EL (cell line): ENCODE measurements at regions not wholly inside any gene's neighbourhood (a gene's known extent, or its start where the extent isn't known, plus 50 kb on each side); places are given as distances from the start of the nearest gene placed in this dataset.
"Not testable (repeated sequence)": the region's sequence is repeated elsewhere in the genome, so short reads cannot be mapped to it uniquely, and the experiment has no call there.

Experiments
- DNase-seq: peaks from one replicate; pipeline ENCODE4 v3.0.0-alpha.2; 2016

DNA sequence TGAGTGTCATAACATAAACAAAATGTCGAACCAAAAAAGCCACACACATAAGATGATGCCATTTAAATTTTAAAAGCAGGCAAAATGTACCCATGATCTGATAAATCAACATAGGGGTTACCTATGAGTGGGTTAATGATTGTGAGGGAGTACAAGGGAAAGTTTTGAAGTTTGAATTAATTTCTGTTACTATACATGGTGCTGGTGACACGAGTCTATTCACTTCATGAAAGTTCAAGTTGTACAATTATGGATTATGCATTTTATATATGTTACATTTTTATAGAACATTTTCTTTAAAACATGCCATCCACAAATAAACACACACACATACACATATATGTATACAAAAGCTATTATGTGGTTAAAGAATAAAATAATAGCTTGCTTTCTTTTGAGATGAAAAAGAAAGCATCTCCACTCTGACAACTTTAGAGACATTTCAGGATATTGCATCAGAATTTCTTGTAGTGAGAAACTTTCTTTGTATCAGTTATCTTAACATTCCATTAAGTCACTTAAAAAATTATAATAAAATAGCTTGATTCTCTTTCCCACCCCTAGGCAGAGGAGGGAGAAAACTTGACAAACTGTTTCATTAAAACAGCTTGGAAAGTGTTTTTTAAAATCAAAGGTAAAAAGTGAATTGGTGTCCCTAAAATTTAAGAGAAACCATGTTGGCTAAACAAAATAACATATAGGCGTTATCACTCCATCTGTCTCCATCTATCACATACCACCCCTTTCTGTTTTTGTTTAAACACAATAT, 891.8 kb upstream of the NDST4 start:
- no peak for DNase-seq

DNA sequence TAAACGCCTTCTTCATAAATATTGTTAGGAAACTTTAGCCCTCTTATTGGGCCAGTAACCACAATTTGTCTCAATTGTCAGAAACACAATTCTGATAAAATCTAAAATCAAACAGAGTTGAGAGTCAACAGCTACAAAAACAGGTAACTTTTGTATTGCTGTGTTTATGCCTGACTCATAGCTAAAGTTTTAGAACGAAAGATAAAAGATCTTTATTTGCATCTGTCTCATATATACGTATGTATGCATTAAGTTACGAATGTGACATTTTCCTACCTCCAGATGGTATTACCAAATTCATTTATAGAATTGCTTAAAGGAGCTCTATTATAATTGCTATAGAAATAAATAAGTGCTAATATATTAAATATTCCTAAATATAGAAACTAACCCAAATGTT, 887.9 kb upstream of the NDST4 start:
- DNase-seq: no peak

DNA sequence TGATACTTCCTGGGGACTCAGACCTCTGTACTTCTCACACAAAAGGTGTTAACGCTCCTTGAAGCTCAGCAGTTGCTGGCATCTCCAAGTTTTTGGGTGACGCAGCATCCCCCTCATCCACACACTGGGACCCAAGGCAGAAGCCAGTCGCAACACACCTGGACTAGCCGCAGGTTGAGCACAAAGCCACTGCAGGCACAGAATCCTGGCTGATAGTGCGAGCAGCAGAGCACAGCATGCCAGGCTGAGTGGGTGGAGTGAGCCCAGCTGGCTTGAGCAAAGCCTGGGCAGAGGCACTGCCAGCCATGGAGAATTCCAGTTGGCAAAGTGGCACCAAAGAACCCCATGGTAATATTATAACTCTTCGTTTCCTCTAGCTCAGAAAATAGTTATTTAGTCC, 873.2 kb upstream of the NDST4 start:
- DNase-seq: no peak

DNA sequence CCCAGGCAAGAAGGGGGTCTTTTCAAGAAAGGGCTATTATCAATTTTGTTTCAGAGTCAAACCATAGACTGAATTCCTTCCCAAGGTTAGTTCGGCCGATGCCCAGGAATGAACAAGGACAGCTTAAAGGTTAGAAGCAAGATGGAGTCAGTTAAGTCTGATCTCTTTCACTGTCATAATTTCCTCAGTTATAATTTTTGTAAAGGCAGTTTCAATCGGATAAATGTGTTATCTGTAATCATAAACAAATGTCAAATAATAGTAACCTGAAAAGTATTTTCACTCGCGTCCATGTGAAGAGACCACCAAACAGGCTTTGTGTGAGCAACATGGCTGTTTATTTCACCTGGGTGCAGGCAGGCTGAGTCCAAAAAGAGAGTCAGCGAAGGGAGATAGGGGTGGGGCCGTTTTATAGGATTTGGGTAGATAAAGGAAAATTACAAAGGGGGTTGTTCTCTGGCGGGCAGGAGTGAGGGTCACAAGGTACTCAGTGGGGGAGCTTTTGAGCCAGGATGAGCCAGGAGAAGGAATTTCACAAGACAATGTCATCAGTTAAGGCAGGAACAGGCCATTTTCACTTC, 862.1 kb upstream of the NDST4 start:
- DNase-seq: not testable (repeated sequence)

DNA sequence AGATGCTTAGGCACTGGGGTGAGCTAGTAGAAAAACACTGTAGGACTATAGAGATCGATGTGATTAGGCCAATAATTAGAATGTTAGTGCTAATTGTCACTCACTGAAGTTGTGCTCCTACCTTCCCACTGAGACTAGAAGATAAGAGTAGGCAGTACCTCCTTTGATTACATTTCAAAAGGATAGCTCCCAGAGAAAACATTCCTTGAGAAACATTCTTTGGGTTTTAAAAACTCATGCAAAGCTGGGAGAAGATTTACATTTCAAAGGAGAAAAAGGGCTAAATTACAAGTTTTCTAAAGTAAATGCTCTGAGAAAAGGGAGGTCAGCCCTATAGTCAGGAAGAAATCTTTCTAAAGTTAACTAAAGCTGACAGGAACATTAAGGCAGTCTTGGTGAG, 860.3 kb upstream of the NDST4 start:
- no peak for DNase-seq

DNA sequence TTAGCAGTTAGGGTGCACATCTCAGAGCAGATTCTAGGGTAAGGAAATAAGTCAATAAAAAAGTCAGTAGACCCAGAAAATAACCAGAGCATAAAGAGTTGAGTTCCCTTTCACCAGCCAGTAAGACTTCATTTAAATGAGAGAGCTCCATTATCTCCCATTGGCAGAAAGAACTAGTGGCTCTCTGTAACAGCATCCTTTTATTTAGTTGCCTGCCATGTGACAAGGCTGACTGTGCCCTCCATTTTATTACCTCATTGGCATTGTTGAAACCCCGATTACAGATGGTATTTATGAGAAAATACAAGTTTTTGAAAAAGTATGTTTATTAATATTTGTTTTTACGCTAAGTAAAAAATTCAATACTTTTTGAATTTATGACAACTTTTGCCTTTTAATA, 859.5 kb upstream of the NDST4 start:
- DNase-seq: no peak

DNA sequence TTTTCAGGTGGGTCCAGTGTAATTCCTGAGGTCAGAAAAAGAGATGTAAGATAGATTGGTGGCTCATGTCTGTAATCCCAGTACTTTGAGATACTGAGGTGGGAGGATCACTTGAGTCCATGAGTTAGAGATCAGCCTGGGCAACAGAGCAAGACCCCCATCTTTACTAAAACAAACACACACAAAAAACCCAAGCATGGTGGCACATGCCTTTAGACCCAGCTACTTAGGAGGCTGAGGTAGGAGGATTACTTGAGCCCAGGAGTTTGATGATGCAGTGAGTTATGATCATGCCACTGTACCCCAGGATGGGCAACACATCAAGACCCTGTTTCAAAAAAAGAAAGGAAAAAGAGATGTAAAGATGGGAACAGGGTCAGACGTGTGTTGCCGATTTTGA, 857.4 kb upstream of the NDST4 start:
- no peak for DNase-seq

DNA sequence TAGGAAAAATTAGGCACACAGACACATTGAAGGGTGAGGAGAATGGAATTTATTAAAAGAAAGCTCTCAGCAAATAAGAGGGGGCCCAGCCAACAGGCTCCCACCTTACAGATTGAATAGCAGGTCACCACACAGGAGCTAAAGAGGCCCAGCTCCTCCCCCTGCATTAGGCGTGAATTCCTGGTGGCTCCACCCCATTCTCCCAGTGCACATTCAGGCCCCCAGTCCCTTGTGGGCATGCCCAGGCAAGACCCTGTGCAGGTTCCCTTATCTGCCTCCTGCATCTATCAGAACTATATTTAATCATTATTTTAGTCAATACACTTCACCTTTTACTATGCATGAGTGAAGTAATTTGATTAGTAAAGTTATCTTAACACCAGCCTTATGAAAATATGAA, 856.3 kb upstream of the NDST4 start:
- no peak for DNase-seq

DNA sequence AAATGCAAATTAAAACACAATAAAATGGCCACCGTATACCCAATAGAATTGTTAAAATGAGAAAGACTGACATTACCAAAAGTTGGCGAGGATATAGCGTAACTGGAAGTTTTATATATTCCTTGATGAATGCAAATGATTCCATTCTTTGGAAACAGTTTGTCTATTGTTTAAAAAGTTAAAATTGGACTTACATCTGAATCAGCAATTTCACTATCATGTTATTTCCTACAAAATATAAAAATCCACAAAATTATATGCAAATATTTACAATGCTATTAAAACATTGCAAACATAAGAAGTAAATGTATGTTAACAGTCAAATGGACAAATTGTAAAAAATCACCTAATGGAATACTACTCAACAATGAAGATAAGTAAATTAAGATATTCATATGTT, 852.2 kb upstream of the NDST4 start:
- DNase-seq: no peak

DNA sequence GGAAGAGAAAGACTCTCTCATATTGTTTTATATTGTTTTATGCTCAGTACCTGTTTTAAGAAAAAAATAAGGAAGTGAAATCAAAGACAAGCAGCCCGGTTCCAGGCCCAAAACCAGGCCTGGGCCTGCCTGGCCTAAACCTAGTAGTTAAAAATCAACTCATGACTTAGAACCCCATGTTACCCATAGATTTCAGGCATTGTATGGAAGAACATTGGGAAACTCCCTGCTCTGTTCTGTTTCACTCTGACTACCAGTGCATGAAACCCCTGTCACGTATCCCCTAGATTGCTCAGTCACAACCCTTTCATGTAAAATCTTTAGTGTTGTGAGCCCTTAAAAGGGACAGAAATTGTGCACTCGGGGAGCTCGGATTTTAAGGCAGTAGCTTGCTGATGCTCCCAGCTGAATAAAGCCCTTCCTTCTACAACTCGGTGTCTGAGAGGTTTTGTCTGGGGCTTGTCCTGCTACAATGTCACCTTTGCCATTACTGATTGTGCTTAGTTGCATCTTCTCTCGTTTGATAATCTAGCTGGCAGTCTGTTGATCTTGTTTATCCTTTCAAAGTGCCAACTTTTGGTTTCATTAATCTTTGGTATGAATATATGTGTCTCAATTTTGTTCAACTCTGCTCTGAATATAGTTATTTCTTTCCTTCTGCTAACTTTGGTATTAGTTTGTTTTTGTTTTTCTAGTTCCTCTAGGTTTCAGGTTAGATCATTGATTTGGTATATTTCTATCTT, 842.8 kb upstream of the NDST4 start:
- DNase-seq: not testable (repeated sequence)

DNA sequence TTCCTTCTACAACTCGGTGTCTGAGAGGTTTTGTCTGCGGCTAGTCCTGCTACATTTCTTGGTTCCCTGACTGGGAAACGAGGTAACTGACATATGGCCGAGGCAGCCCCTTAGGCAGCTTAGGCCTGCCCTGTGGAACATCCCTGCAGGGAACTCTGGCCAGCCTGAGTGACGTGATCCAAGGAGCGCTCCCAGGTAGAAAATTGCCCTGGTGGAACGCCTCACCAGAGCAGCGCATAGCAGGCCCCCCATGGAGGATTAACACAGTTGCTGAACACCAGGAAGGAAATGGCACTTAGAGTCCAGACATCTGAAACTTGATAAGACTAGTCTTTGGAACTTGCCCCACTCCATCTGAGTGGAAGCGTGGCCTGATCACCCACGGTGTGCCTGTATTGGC, 837.4 kb upstream of the NDST4 start:
- DNase-seq: no peak

DNA sequence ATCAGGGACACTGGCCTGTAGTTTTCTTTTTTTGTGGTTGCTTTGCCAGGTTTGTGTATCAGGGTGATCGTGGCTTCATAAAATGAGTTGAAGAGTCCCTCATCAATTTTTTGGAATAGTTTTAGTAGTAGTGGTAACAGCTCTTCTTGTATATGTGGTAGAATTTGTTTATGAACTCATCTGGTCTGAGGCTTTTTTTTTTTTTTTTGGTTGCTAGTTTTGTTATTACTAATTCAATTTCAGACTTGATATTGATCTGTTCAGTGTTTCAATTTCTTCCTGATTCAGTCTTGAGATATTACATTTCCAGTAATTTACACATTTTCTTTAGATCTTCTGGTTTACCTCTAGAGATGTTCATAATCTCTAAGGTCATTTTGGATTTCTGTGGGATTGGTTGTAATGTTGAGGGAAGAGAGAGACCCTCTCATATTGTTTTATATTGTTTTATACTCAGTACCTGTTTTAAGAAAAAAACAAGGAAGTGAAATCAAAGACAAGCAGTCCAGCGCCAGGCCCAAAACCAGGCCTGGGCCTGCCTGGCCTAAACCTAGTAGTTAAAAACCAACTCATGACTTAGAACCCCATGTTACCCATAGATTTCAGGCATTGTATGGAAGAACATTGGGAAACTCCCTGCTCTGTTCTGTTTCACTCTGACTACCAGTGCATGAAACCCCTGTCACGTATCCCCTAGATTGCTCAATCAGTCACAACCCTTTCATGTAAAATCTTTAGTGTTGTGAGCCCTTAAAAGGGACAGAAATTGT, 836.7 kb upstream of the NDST4 start:
- not testable (repeated sequence) for DNase-seq

DNA sequence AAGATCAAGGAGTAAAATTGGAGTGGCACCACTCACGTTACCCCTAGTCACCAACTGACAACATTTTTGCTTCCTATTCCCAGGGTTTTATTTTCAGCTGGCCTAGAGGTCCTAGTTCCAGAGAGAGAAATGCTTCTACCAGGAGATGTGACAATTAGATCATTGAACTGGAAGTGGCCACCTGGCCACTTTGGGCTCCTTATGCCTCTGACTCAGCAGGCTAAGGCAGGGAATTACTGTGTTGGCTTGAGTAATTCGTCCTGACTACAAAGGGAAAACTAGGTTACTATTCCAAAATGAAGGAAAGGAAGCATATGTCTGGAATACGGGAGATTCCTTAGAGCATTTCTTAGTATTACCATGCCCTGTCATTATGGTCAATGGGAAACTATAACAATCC, 831.6 kb upstream of the NDST4 start:
- DNase-seq: no peak

DNA sequence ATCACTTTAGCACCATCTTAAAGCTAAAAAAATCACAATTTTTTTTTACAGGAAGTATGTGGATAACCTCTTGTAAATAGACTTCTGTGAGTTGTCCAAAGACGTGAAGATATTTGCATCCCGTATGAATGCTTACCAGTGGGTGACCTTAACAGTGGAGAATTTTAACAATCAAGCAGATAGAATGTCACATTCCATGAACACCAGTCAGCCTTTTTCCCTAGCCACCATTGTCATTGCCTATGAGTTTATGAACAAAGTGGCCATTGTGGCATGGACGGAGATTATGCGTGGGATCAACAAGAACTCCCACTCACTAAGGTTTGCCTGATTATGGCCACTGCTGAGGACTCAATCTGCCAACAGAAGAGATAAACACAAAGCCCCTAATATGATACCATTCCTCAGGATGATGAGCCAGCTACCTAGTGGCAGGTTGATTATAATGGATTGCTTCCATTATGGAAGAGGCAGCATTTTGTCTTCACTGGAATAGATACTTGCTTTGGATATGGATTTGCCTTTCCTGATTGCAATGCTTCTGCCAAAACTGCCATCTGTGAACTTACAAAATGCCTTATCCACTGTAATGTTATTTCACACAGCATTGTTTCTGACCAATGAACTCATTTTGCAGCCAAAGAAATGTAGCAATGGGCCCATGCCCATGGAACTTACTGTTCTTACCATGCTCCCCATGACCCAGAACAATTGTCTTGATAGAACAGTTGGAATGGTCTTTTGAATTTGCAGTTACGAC, 830.9 kb upstream of the NDST4 start:
- DNase-seq: no peak

DNA sequence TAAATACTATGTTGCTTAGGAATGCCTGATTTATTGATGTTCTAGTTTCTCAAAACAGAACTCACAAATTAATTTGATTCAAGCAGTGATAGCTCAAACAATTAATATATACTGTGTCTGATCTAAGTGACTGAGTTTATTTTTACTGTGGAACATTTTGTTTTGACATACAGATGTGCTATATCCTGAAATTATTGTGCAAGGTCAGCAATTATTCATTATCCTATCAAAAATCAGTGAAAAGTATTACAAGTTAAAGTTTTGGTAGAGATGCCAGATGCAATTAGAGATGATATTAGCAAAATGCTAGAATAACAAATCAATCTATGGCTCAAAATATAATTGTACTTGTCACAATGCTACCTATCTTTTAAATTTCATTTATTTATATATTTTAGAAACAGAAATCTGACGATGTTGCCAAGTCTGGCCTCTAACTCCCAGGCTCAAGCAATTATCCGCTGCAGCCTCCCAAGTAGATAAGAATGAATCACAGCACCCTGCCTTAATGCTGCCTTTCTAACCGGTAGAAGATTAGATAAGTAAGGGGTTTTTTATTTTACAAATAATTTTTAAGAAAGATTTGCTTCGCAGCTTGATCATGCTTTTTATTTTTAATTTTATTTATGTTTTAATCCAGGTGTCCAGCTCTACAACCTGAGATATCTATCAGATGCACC, 825.5 kb upstream of the NDST4 start:
- no peak for DNase-seq

DNA sequence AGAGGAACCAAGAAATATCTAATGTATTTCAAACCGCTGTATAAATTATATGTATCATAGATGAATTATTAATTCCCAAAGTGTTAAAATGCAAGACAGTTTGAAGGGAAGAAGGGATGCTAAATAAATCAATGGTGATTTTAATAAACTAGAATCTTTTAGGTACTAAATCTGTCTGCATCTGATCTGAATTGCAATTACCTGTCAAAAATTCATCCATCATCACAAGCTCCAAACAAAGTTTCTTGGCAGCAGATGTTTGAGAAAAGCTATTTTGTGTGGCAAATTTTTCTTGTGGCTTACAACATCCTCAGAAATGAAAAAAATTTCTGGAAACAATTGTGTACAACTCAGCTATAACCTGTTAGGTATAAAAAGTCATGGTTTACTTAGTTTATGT, 816.0 kb upstream of the NDST4 start:
- DNase-seq: no peak

DNA sequence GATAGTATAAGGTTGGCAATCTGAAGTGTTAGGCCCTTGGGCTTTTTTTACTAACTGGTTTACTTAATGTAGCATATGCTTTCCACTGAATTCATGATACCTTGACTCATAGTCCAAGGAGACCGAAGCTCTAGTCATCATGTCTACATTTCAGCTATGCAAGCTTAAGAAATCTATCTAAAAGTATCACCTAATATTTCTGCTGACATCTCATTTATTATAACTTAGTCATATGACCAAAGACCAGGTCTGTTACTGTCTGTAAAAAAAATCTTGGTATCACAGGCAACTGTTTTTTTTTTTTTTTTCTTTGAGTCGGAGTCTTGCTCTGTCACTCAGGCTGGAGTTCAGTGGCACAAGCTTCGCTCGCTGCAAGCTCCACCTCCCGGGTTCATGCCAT, 814.0 kb upstream of the NDST4 start:
- DNase-seq: no peak

DNA sequence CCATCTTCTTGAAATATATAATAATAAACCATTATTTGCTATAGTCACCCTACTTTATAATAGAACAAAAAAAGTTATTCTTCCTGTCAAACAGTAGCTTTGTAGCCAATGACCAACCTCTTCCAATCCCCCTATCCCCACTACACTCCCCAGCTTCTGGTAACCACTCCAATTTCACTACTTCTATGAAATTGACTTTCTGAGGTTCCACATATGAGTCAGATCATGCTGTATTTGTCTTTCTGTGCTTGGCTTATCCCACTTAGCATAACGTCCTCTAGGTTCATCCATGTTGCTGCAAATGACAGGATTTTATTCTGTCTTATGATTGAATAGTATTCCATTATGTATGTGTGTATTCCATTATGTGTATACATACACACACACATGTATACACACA, 809.7 kb upstream of the NDST4 start:
- no peak for DNase-seq

DNA sequence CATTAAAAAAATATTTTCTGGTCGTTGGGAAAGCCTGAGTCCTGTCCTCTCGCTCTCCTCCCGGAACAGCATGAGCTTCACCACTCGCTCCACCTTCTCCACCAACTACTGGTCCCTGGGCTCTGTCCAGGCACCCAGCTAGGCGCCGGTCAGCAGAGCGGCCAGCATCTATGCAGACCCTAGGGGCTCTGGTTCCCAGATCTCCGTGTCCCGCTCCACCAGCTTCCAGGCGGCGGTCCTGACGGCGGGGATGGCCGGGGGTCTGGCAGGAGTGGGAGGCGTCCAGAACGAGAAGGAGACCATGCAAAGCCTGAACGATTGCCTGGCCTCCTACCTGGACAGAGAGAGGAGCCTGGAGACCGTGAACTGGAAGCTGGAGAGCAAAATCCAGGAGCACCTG, 807.2 kb upstream of the NDST4 start:
- DNase-seq: no peak

DNA sequence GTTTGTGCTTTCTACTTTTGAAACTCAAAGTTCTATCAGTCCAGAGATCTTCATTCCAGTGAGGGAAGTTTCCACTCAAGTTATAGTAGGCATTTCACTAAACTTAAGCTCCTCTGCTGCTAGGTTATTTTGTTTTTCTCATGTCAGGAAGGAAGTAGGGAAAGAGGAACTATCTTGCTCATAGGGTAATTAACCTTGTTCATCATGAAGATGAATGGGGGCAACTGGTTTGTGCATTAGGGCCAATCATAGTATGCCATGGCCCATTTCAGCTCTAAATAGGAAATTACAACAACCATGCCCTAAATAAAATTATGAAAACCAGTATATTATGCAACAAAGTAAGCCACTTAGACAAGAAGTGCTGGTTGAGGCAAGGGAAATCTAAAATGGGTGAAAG, 804.7 kb upstream of the NDST4 start:
- no peak for DNase-seq

DNA sequence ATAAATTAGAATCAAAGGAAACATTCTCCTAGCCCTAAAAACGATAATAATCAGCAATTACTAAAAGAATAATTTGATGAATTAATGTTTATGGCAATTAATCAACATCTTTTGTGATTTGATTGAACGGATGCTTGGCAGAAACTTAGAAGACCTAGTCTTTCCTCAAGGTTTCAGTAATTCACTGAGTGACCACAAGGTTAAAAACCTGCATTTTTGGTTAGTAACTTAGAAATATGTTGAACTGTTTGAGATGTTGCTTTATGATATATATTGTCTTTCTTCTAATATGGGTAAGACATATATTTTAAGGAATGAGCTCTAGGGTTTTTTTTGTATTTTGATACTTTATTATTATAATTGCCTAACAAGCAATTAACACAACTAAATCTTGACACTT, 793.0 kb upstream of the NDST4 start:
- DNase-seq: no peak

DNA sequence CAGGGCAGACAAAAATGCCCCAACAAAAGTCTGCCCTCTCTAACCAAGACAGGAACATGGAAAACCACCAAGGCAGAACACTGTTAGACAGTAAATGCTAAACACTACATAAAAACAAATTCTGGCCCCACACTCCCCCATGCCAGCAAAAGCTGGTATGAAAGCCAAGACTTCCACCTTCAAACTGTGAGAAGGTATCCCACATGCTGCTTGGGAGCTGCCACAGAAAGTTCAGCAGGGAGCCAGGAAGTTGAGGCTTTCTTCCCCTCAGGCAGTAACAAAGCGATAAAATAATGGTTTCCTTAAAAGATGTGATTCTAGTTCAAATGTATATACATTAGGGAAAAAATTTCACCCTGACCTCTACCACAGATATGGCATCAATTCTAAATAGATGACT, 770.4 kb upstream of the NDST4 start:
- DNase-seq: no peak
